Femur (tissue), 1 donor: ENCODE measurements at regions not wholly inside any gene's neighbourhood (a gene's known extent, or its start where the extent isn't known, plus 50 kb on each side); places are given as distances from the start of the nearest gene placed in this dataset.

Source experiments
- DNase-seq: peaks from one replicate; pipeline ENCODE4 v3.0.0-alpha.2; 2017

GRCh38 chr5:82349652-82350051 lies 71.5 kb upstream of the RPS23 start:
- DNase-seq, result no peak

GRCh38 chr5:82348784-82349425 lies 70.8 kb upstream of the RPS23 start:
- peak; percentile 76 for DNase-seq

- peak; percentile 88 for DNase-seq
These were observed 69.2 kb upstream of the RPS23 start for GRCh38 chr5:82347201-82347865.

- peak; percentile 33 for DNase-seq
These were observed 68.4 kb upstream of the RPS23 start for GRCh38 chr5:82346399-82347165.

GRCh38 chr5:82345108-82345507 lies 67.0 kb upstream of the RPS23 start:
- no peak for DNase-seq

- DNase-seq, result no peak
These were observed 63.2 kb upstream of the RPS23 start for GRCh38 chr5:82341325-82341724.

- no peak for DNase-seq
These were observed 62.6 kb upstream of the RPS23 start for GRCh38 chr5:82340799-82341198.

- DNase-seq, result no peak
These were observed 61.6 kb upstream of the RPS23 start for GRCh38 chr5:82339792-82340191.

GRCh38 chr5:82338771-82339373 lies 60.7 kb upstream of the RPS23 start:
- DNase-seq, result no peak

GRCh38 chr5:82336959-82337351 lies 58.8 kb upstream of the RPS23 start:
- DNase-seq, result no peak

- no peak for DNase-seq
These were observed 58.2 kb upstream of the RPS23 start for GRCh38 chr5:82336226-82336958.

- DNase-seq, result no peak
These were observed 57.7 kb upstream of the RPS23 start for GRCh38 chr5:82335806-82336205.

- no peak for DNase-seq
These were observed 56.7 kb upstream of the RPS23 start for GRCh38 chr5:82334856-82335255.

- no peak for DNase-seq
These were observed 56.0 kb upstream of the RPS23 start for GRCh38 chr5:82334085-82334692.

GRCh38 chr5:82332886-82333615 lies 54.9 kb upstream of the RPS23 start:
- no peak for DNase-seq

GRCh38 chr5:82332064-82332855 lies 54.1 kb upstream of the RPS23 start:
- DNase-seq, result no peak

- DNase-seq, result no peak
These were observed 53.4 kb upstream of the RPS23 start for GRCh38 chr5:82331557-82331956.

- DNase-seq, result no peak
These were observed 52.5 kb upstream of the RPS23 start for GRCh38 chr5:82330530-82331270.

GRCh38 chr5:82329393-82329792 lies 51.2 kb upstream of the RPS23 start:
- no peak for DNase-seq
